HG02610 (cell line): ENCODE measurements at regions not wholly inside any gene's neighbourhood (a gene's known extent, or its start where the extent isn't known, plus 50 kb on each side); places are given as distances from the start of the nearest gene placed in this dataset.

Experiments used
- ATAC-seq: cut with Tn5 transposase; IDR thresholded peaks from one replicate; pipeline ENCODE4 v1.9.1; 2021; ENCODE audit warnings: mild to moderate bottlenecking, moderate library complexity; ENCODE audit not compliant: unreplicated experiment

DNA sequence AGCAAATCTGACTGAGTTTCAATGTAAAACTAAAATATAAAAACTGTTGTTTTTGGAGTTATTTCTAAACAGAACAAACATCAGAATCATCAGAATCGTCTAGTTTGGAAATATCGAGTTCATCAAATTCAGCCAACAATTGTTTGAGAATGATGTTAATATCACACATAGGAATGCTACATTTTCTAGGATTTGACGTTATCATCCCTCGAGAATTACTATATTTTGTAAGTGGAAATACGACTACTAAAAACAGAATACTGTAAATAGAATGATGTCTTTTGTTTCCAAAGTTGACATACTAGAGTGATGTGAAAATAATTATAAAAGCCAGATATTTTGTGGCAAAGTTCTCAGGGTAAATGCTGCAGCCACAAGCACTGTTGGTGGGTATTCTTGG is 805.9 kb downstream of the TLE1 start:
- ATAC-seq, result no peak

DNA sequence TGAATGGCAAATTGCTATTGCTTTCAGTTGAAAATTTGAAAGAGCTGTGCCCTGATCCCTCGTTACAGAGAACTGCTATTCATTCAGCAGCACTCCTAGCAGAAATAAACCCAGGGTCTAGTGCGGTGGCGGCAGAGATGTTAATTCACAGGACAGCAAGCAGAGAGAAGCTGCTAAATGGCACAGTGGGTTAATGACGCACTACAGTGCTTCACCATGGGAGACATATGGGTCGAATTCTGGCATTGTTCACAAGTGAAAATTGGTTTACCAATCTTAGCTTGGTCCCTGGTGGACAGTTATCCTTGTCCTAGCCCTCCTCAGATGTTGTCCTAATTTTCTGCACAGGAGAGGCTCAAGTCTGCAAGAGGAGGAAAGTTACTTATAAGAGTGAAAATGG is 807.4 kb downstream of the TLE1 start:
- ATAC-seq, result no peak

DNA sequence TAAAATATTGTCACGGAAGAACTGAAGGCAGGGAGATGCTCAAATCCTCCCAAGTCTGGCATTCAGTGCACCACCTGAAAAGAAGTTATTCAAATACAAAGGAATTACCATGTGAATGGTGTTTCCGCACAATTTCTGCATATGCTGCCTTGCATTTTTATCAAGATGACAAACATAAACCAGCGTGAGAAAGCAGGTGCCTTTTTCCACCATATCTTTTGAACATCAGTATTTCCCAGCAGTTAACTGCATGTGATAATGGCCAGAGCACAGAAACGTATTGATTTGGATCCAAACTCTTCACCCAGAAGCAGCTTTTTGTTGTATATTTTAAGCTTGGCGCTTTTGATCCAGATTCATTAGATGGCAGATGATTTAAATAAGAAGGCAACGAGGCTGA is 808.0 kb downstream of the TLE1 start:
- ATAC-seq, result no peak

DNA sequence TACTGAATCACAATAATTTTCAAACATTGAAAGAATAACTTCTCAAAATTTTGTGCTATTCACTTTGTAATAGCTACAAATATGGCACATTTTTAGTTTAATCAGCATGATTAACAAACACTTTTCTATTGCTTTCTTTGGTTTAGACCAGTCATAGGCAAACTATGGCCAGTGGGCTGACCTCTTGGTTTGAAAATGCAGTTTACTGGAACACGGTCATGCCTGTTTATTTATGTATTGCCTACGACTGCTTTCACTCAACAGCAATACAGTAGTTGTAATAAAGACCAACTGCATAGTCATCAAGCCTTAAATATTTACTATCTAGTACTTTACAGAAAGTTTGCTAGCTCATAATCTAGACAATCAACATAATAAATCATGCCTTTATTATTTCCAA is 810.8 kb downstream of the TLE1 start:
- no peak for ATAC-seq

DNA sequence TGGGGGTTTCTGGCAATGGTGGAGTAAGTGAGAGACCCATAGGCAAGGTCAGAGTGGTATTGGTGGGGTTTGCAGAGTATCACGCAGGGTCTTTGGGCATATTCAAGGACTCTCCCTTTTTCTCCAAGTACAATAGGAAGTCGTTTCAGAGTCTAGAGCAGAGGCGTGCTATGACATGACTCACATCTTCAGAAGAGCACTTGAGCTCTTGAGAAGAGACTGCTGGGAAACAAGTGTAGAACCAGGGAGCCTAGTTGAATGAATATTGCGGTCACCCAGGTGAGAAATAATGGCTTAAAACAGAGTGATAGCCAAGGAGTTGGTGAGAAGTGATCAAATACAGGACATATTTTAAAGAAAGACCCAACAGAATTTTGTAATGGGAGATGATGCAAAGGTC is 813.4 kb downstream of the TLE1 start:
- ATAC-seq, result no peak

DNA sequence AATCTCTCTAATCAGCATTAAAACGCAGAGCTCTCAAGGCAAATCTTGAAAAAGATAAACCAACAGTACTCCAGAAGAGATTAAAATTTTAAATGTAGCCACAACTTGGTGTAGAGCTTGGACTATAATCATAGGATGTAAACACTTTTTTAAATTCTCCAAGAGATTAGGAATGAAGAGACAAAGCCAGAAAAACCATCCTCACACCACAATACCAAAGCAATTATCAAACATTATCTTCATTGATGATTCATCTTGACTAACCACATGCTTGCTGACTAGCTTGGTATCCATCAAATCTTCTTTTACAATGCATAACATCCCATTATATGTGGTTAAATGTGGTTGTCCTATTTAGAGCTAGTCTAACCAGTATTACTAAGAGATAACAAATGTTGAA is 815.1 kb downstream of the TLE1 start:
- no peak for ATAC-seq

DNA sequence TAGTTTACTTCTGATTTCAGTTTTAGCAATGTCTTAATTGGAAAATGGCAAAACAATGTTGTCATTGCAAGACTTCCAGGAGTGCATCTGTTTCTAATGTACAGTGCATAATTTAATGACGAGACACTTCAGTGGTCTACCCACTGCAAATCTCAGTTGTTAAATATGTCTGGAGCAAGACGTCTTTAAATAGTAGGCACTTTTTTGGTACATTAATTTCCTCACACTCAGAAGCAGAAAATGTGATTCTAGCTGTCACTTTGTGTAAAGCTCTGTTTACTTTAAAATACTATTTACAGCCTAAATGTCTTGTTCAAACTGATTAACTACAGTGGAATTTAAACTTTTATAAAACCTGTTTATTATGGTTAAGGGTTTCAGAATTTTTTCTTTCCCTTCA is 815.5 kb downstream of the TLE1 start:
- no peak for ATAC-seq

DNA sequence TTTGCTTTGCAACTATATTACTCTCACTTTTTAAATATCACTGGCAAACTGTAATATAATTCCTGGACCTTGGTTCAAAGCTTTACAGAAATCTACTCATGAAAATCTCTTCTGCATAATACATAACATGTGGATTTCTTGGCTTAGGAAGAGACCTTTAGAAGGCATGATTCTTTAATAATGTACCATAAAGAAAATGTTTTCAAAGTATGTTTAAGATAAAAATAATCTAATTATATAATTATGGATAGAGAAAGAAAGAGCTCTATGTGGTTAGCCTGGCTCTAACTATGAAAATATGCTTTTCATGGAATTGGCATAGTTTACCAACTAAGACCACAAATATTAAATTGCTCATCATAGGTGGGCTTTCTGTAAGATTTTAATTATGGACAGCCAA is 817.8 kb downstream of the TLE1 start:
- no peak for ATAC-seq

DNA sequence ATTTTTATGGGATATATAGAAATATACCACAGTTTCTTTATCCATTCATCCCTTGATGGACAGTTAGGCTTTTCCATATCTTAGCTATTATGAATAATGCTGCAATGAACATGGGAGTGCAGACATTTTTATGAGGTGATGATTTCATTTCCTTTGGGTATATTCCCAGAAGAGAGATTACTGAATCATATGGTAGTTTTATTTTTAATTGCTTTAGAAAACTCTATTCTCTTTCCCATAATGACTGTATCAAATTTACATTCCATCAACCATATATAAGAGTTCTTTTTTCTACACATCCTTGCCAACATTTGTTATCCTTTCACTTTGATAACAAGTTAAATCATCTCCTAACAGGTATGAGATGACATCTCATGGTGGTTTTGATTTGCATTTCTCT is 821.6 kb downstream of the TLE1 start:
- no peak for ATAC-seq

DNA sequence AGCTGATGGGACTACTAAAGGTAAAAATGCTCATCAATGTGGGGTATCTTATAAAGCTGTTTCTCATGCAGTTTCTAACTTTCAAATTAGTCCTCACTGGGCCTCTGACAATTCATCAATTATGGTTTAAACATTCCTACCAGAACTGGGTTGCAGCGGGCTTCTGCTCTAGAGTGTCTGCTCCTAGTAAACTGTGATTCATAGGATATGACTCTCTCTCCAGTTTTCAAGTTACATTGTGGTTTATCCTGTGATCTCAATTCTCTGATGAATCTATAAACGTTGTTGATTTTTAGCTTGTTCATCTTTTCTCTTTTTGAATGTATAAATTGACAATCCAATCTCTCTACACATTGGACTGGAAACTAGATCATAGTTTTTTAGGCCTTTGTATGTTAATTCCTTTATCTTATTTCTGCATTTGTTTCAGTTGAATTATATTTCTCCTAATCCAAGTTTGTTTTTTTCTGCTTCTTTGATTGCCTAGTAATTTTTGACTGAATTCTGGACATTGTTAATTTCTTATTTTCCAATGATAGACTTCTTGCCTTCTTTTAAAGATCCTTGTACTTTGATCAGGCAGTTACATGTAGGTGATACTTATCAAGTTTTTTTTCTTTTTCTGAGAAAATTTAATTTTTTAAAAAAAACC is 822.6 kb downstream of the TLE1 start:
- no peak for ATAC-seq

DNA sequence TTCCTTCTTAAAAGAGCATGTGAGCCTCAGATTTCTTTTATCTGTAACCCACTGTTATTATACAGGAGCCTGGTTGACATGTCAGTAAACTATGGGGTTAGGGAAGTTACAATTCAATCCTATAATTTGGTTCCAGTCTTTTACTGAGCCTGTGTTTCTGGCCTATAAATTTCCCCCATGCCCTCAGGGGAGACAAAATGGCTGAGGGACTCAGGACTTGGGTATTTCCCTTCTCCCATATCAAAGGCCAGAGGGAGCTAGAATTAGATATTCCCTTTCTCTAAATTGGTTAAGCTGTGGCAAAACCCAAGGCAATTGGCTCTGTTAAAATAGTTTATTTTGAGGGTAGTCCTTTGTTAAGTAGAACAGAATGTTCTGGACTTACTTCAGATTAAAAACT is 823.2 kb downstream of the TLE1 start:
- no peak for ATAC-seq

DNA sequence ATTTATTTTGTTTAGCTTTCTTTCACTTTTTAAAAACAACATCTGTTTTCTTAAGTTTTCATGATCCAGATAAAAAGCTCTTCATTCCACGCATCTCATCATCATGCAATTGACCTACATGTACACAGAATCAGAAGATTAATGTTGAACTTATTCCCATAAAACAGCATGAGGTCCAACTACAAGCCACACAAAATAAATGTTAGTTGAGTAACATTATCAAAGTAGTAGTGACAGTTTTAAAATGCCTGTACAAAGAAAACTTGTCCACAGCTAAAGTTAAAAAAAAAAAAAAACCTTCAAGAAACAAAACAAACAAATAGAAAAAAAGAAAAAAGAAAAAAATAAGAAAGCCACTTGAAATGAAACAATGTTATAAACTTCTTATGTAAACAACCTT is 846.3 kb downstream of the TLE1 start:
- ATAC-seq, result no peak

DNA sequence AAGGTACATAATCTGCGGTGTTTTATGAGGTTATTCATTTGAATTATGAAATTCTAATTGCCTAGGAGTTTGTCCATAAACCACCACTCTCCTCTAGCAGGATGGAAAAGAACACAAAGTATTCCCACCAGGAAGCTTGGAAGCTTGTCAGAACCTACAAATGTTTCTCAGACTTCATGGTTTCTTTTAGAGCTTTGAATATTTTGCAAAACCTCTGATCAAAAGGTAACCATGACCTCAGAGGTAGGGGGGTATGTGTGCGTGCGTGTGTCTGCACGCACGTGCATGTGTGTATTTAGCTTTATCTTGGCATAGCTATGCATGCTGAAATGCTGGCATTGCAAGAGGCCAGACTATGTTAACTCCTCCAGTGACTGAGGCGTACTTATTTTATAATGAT is 847.0 kb downstream of the TLE1 start:
- no peak for ATAC-seq

DNA sequence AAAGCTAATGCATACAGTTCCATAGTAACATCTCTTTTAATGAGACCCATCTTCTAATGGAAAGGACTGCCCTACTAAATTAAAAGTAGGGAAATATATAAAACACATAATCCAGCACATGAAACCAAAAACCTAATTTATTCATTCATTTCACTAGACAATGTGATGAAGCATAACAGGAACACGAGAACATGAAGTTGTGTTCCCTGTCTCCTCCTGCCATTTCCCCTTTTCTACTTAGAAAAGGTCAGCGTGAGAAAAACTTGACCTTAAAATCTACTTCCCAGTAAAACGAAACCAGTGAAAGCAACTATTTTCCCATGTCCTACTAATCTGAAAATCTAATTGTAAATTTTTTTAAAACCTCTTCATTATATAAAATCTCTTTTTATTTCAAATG is 847.5 kb downstream of the TLE1 start:
- ATAC-seq, result no peak

DNA sequence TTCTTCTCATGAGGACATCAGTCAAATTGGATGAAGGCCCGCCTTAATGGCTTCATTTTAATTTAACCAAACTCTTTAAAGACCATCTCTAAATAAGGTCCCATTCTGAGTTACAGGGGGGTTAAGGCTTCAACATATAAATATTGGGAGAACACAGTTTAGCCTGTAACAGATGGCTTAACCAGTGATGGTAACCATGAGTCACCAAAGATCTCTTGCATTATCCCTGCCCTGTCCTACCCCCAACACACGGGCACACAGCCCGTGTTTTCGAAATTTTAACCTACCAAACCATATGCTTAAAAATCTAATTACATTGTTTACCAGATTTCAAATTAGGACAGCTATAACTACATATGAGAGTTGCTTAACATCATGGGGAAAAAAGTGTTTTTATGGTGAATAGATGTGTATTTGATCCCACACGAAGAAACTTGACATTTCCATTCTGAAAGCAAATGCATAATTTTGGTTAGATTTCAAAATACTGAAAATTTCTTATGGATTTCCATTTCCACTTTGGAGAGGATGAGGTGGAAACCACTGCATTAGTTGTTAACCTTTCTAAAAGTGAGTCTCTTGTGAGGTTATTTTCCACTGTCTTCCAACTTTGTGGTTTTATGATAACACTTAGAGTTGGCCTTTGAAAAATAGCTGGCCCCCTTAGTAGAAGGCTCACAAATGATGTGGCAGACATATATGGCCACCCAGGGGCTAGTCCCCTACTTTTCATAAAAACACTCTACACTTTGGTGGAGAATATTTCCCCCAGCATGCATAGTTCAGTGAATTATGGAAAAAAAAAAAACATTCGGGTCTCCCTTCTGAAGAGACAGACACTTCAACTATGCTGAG is 849.3 kb downstream of the TLE1 start:
- no peak for ATAC-seq

DNA sequence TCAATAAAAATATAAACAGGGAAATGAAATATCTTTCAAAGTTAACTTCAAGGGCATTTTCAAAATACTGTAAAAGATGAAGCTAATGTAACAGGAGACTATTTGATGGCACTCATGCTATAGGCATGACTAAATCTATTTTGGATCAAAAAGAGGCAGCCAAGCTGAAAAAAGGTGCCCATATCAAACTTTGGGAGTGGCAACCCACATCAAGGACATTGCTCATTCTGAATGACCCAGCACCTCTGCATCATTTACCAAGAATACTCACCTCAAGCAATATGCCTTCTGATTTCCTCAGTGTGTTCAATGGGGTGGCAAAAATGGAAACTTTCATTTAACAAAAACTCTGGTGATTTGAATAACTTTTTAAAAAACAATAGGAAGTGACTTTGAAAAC is 853.3 kb downstream of the TLE1 start:
- ATAC-seq, result no peak

DNA sequence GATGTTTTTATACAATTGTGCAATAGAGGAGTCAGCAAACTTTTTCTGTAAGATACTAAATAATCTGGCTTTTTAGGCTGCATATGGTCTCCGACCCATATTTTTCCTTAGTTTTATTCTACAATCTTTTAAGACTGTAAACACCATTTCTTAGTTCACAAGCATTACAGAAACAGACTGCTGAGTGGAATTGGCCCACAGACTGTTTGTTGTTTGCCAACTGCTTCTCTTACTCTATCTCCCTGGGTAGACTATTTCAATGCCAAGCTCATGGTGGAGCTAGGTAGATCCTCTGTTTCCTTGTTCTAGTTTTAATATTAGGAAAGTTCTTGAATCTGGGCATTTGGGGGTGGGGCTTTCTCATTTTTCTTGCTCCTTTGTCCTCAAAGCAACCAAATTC is 857.6 kb downstream of the TLE1 start:
- no peak for ATAC-seq

DNA sequence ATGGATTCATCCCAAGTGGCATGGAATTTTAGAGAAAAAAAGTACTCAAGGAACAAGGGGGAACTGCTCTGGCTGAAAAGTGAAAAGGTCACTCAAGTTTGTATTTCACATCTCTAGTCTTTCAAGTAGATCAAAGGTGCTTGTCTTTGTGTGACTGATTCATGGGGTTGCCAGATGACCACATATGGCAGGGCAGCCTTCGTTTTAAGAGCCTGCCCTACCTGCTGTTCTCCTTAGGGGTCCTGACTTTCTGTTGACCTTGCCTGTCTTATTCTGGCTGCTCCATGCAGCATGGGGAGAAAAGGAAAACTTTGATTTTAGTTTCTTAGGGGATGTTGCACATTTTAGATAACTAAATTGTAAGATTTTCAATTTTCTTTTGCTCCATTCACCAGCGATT is 877.7 kb downstream of the TLE1 start:
- ATAC-seq, result no peak

DNA sequence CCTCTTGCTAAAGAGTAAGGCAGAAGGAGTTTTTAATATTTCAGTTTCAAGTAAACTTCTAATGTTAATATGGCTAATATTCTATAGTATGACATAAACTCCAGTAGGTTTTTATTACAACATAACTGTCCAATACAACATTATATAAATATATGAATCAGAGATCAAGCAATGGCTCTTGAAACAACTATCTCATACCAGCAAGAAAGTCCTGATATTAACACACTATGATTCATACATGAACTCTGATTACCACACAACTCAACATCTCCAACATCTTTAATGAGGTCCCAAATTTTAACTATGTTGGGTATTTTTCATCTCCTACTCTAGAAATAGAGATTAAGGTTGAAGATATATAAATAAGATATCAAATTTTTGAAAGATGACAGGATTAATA is 878.3 kb downstream of the TLE1 start:
- no peak for ATAC-seq

DNA sequence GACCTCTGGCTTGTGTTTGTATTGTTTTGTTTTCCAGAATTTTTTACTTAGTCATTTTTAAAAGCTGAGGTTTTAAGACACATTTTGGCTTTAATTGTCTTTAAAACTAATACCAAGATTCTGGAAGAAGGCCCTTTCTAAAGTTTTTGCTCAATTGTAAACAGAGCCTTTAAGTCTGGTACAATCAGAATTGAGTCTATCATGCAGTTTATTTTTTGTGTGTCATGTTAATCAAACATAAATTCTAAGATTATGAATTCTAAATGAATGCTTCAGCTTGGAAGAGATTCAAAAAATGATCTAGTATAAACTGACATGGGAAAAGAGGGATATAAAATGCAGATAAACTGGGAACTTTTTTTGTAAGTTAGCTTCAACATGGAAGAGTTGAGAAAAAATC is 882.7 kb downstream of the TLE1 start:
- ATAC-seq, result no peak

DNA sequence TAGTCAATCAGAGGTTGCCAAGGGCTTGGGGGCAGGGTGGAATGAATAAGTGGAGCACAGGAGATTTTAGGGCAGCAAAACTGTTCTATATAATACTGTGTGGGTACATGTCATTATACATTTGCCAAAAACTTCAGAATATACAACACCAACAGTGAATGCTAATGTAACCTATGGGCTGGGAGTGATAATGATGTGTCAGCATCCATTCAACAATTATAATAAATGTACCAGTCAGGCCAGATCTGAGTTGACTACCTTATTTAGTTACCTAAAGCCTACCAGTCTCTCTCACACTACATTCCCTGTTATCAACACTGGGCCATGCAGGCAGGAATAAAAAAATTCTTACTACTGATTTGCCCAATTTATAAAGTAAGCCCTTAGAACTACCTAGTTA is 884.5 kb downstream of the TLE1 start:
- ATAC-seq, result no peak

DNA sequence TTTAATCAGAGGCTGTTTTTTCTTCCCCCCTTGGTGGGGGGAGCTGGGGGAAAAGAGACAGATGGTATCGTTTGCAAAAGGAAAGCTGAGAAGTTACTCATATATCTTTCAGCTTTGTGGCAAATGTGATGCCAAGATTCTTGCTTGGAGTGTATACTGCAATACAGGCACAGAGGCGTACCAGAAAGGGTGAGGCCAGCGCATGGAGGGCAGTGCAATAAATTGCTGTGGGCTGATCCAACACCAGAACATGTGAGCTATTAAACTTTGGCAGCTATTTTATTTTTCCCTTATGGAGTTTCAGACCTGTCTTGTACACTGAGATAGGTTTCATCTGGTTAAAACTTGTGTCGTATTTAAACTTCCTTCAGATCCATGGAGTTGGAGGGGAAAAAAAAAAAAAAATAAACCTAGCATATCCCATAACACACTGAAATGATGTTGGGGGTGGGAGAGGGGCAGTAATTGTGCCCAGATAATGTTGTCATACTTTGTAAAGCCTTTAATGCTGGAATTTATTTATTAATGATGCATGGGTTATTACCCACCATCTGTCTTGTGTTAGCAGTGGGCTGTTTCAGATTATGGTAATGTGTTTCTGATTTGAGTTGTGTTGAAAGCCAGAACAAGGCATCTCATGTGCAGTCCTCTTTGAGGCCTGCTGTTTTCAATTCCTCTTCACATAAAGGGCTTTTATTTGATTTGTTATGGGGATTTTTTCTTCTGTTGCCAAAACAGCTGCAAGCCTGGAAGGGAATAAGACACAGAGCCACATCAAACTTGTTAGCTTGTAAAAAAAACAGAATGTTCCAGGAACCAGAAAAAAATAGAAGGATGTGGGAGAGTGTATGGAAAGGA is 891.3 kb downstream of the TLE1 start:
- no peak for ATAC-seq
